HG02678 (cell line): ENCODE measurements at regions not wholly inside any gene's neighbourhood (a gene's known extent, or its start where the extent isn't known, plus 50 kb on each side); places are given as distances from the start of the nearest gene placed in this dataset.
"Not testable (repeated sequence)": the region's sequence is repeated elsewhere in the genome, so short reads cannot be mapped to it uniquely, and the experiment has no call there.

Source experiments
- ATAC-seq: cut with Tn5 transposase; IDR thresholded peaks from one replicate; pipeline ENCODE4 v1.9.1; 2021; ENCODE audit warnings: mild to moderate bottlenecking, moderate library complexity; ENCODE audit not compliant: unreplicated experiment

DNA sequence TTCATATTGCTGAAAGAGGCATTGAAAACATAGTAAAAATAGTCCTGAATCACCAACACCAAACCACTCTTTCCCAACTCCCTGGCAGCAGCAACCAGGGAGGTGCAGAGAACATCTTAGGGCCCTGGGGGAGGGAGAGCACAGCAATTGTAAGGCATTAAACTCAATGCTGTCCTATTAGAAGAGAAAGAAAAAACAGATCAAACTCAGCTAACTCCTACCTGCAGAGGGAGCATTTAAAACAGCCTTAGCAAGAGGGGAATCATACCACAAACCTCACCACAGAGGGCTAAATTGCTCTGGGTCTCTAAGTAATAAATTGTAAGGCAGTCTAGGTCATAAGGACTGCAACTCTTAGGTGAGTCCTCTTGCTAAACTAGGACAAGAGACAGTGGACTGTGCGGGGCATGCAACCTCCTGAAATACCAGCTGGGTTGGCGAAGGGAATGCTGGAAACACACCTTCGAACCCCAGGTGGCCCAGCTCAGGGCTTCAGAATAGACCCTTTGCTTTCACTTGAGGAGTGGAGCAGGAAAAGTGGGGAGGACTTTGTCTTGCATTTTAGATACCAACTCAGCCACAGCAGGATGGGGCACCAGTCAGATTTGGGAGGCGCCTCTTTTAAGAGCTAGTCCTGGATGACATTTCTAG, 697.1 kb upstream of the FAT3 start:
- no peak for ATAC-seq

- no peak for ATAC-seq
Measured at GRCh38 chr11:91513734-91514133, 710.9 kb upstream of the FAT3 start.

- ATAC-seq = no peak
Measured at GRCh38 chr11:91497847-91498246, 726.8 kb upstream of the FAT3 start.

- ATAC-seq = no peak
Measured at GRCh38 chr11:91495837-91496236, 728.8 kb upstream of the FAT3 start.

DNA sequence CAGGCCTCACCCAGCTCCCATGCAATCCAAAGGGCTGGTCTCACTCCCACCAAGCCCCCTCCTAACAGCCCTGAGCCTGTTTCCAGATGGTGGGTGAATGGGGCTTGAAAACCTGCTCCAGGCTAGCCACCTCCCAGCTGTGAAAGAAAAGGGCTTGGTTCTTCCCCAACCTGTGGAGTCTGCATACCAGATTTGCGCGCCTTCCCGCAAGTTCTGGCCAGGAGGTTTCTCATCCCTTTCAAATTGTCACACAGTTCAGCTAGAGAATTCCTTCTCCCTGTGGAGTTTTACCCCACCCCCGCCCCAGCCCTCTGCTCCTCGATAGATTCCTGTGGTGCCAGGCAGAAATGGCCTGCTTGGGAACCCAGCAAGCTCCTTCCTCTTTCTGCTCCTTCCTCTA, 734.6 kb upstream of the FAT3 start:
- no peak for ATAC-seq

DNA sequence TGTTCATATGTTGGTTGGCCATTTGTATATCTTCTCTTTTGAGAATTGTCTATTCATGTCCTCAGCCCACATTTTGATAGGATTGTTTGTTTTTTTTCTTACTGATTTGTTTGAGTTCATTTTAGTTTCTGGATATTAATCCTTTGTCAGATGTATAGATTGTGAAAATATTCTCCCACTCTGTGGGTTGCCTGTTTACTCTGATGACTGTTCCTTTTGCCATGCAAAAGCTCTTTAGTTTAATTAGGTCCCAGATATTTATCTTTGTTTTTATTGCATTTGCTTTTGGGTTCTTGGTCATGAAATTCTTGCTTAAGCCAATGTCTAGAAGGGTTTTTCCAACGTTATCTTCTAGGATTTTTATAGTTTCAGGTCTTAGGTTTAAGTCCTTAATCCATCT, 740.7 kb upstream of the FAT3 start:
- not testable (repeated sequence) for ATAC-seq

- not testable (repeated sequence) for ATAC-seq
Measured at GRCh38 chr11:91481875-91482274, 742.7 kb upstream of the FAT3 start.

- ATAC-seq = no peak
Measured at GRCh38 chr11:91470656-91471055, 754.0 kb upstream of the FAT3 start.

DNA sequence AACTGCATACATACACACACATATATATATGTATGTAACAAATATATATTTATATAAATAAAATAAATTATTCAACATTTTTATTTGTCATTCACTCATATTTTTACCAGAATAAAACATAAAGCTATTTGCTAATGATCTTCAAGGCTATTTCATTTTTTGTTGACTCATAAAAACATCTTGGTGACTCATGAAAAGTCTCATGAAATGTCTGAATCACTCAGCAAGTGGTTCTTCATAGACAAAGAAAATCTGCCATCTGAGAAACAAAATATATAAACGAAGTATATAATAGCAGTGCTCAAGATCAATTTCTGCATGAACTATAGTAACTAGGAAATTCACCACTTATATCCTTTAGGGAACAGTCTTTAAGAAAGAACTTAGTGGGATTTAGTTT, 764.8 kb upstream of the FAT3 start:
- ATAC-seq = no peak

- ATAC-seq = no peak
Measured at GRCh38 chr11:91446267-91446666, 778.4 kb upstream of the FAT3 start.

DNA sequence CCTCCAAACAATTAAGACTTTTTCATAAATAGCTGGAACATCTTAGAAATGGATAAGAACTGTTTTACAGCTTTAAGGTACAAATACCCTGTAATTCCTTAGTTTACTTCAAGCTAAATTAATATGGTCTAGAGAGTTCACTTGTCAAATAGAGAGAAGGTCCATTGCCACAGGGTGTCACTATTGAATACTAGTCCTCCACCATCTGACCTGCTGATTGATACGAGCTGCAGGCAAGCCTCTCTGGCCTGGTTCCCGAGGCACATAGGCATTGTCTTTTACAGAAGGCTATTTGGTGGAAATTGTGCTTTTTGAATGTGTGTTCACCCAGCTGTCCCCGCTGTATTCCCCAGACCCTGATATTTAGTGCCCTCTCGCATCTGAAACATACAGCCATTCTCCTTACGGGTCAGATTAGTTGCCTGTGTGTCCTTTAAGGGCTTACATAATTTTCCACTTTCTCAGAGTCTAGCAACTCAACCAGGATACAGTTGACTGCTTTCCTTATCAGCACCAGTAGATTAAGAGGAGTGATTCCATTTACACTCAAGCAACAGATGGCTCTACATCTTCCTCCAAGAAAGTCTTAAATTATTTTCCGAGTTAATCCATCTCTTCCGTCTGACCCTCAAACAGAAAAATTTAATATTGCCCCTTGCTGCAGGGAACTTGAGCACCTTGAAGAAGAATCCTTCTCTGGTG, 788.8 kb upstream of the FAT3 start:
- ATAC-seq = no peak

GRCh38 chr11:91433284-91434010, 791.2 kb upstream of the FAT3 start:
- ATAC-seq = no peak

DNA sequence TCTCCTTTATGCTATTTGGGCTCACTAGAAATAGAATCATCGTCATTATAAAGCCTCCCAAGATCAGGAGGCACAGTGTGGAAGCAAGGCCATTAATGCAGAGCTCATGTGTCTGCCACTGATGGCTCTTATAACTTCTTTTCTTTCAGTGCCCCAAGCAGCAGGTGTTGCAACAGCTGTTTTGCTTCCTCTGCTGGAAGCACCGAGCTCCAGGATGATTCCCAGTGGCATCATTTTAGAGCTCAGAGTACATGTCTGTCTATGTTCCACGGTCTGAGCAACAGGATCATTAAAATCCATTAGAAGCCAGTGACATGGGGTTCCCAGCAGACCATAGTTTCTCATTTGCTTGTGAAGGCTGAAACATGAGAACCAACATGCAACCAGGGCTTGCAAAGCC, 803.0 kb upstream of the FAT3 start:
- ATAC-seq = no peak

DNA sequence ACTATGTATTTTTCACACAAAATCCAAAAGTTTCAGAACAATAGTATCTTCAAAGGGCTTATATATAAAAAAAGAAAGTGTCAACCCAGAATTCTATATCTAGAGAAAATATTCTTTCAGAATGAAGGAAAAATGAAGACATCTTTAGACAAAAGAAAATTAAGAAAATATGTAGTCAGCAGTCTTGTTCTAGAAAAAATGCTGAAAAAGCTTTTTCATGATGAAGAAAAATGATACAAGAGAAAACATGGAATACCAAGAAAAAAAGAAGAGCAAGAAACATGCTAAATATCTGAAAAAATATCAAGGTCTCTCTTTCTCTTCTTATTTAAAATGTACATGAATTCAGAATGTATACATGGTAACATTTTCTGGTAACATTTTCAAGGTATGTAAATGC, 816.8 kb upstream of the FAT3 start:
- no peak for ATAC-seq

- no peak for ATAC-seq
Measured at GRCh38 chr11:91406009-91406408, 818.6 kb upstream of the FAT3 start.

GRCh38 chr11:91404344-91404743, 820.3 kb upstream of the FAT3 start:
- no peak for ATAC-seq

- ATAC-seq = no peak
Measured at GRCh38 chr11:91397134-91397468, 827.5 kb upstream of the FAT3 start.

DNA sequence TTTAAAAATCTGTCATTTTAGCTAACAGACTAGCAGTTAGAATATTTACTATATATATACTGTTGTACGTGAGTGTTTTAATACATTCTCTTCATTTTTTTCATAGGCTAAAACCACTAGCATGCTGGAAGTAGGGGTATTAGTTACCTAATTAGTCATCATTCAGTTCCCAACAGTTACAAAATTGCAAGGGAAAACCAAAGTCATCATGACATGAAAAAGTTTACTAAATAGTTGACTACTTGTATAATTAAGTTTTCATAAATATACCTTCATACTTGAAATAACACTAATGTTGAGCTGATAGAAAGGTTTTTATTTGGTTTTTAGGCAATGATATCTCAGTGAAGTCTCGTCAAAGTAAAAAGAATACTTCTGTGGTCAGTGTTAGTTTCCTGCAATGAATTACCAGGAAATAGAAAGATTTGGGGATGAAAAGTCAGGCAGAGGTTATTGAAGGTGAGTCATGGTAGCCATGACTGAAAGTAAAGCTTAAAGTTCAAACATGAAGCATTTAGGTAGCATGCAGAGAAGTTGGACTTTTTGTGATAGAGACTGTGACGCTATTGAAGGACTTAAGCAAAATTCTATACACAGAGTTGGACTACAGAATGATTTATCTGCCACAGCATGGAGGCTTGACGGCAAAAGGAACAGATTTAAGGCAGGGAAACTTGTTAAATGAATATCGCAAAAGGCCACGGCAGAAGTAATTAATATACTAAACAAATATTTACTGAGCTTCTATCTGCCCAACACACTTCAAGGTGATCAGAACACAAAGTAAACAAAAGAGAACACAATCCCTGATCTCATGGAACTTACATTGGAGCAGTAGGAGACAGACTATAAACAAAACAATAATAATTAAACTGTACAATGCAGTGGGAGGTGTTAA, 828.1 kb upstream of the FAT3 start:
- no peak for ATAC-seq

DNA sequence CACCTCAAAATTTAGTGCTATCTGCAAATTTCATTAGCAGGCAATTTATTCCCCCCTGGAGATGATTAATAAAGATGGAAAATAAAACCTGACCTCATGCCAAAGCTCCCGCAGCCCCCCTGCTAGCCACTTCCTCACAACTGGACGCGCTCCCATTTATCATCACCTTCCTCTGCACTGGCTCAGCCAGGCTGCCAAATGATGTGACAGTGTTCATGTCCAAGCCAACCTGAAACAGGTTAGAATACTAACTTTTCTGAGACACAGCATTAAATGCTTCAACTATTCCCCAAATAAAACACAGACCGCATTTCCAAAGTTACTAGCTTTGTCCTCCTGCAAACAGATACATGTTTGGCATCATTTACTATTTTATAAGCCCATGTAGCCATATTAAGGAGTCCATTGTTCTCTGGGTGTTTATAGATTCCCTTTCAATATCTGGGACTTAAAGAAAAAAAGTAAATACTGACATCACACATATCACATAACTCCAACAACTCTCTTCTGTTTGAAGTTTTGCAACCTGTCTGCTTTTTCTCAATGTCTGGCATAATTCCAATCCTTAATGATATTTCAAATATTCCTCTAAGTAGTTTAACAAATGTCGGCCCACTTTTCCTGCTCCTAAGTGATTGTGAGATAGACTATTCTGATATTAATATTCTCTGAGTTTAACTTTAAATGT, 829.7 kb upstream of the FAT3 start:
- ATAC-seq = no peak

GRCh38 chr11:91394073-91394726, 830.4 kb upstream of the FAT3 start:
- ATAC-seq = no peak
